ENCODE measurements at regions not wholly inside any gene's neighbourhood (a gene's known extent, or its start where the extent isn't known, plus 50 kb on each side); places are given as distances from the start of the nearest gene placed in this dataset.
A peak's percentile ranks its signal among the peaks of the same experiment; 100 is the strongest.

- Histone ChIP-seq H2BK120ac (ENCODE audit: low read depth, low read length) (no peak overlapping the region), H3K23ac (ENCODE audit: low read length in 2 of 2) (no peak overlapping the region), H4K8ac (ENCODE audit: low read length) (no peak overlapping the region), H3K9me3 (ENCODE audit: control insufficient read depth, low read length) (no peaks in the 10 kb centered on the region), H2BK5ac (ENCODE audit: low read depth, low read length, poor library complexity, severe bottlenecking) (no peak overlapping the region), H3K4me1 (ENCODE audit: control insufficient read depth, insufficient read depth, low read depth, low read length) (no peaks in the 10 kb centered on the region), H2AFZ (ENCODE audit: low read depth, low read length) (no peak overlapping the region), H3K27me3 (ENCODE audit: control insufficient read depth in 1 of 2, insufficient read depth in 1 of 2, low read length in 2 of 2) (no peaks in the 10 kb centered on the region), H2BK12ac (ENCODE audit: low read length in 2 of 2) (no peak overlapping the region), H2BK15ac (ENCODE audit: low read depth, poor library complexity, severe bottlenecking) (no peak overlapping the region), H3K14ac (ENCODE audit: low read length in 2 of 2) (no peak overlapping the region), H3K79me1 (replicated peaks; ENCODE audit: low read length, poor library complexity, severe bottlenecking) (no peaks in the 10 kb centered on the region), H2AK5ac (ENCODE audit: low read length, severe bottlenecking) (no peak overlapping the region), H3K4me2 (ENCODE audit: low read length, poor library complexity, severe bottlenecking) (no peak overlapping the region), H3K27ac (ENCODE audit: low read length, poor library complexity, severe bottlenecking) (no peak overlapping the region), H3K4ac (ENCODE audit: low read depth in 1 of 2, low read length in 2 of 2) (no peak overlapping the region), H3K36me3 (ENCODE audit: control insufficient read depth in 1 of 2, insufficient read depth in 2 of 2, low read depth in 1 of 2, low read length in 2 of 2) (no peaks in the 10 kb centered on the region), H3K18ac (ENCODE audit: low read depth in 1 of 2, low read length in 2 of 2) (no peak overlapping the region), H4K91ac (ENCODE audit: low read length) (no peak overlapping the region), H3K4me3 (ENCODE audit: insufficient read depth in 1 of 2, low read depth in 1 of 2, low read length in 2 of 2) (no peak overlapping the region), H3K9ac (ENCODE audit: low read length) (no peak overlapping the region)
- DNase-seq = peak; percentile 5
- 92% methylated on average over 7 of the region's 7 CpGs for WGBS
Measured at GRCh38 chr10:21020545-21020944, 123.4 kb upstream of the NEBL start.

- Histone ChIP-seq H2BK120ac (ENCODE audit: low read depth, low read length) (no peak overlapping the region), H3K4me2 (ENCODE audit: low read length, poor library complexity, severe bottlenecking) (no peak overlapping the region), H3K36me3 (ENCODE audit: control insufficient read depth in 1 of 2, insufficient read depth in 2 of 2, low read depth in 1 of 2, low read length in 2 of 2) (no peaks in the 10 kb centered on the region), H3K14ac (ENCODE audit: low read length in 2 of 2) (no peak overlapping the region), H3K9ac (ENCODE audit: low read length) (no peak overlapping the region), H2BK5ac (ENCODE audit: low read depth, low read length, poor library complexity, severe bottlenecking) (no peak overlapping the region), H3K9me3 (ENCODE audit: control insufficient read depth, low read length) (no peaks in the 10 kb centered on the region), H3K27ac (ENCODE audit: low read length, poor library complexity, severe bottlenecking) (no peak overlapping the region), H3K27me3 (ENCODE audit: control insufficient read depth in 1 of 2, insufficient read depth in 1 of 2, low read length in 2 of 2) (no peaks in the 10 kb centered on the region), H4K91ac (ENCODE audit: low read length) (no peak overlapping the region), H2BK15ac (ENCODE audit: low read depth, poor library complexity, severe bottlenecking) (no peak overlapping the region), H3K79me1 (replicated peaks; ENCODE audit: low read length, poor library complexity, severe bottlenecking) (no peaks in the 10 kb centered on the region), H2BK12ac (ENCODE audit: low read length in 2 of 2) (no peak overlapping the region), H3K4ac (ENCODE audit: low read depth in 1 of 2, low read length in 2 of 2) (no peak overlapping the region), H3K4me3 (ENCODE audit: insufficient read depth in 1 of 2, low read depth in 1 of 2, low read length in 2 of 2) (no peak overlapping the region), H3K4me1 (ENCODE audit: control insufficient read depth, insufficient read depth, low read depth, low read length) (no peaks in the 10 kb centered on the region), H2AK5ac (ENCODE audit: low read length, severe bottlenecking) (no peak overlapping the region), H3K23ac (ENCODE audit: low read length in 2 of 2) (no peak overlapping the region), H2AFZ (ENCODE audit: low read depth, low read length) (no peak overlapping the region), H3K18ac (ENCODE audit: low read depth in 1 of 2, low read length in 2 of 2) (no peak overlapping the region), H4K8ac (ENCODE audit: low read length) (no peak overlapping the region)
- no peak for DNase-seq
- WGBS = 92% methylated on average over 5 of the region's 6 CpGs
Measured at GRCh38 chr10:21019436-21019835, 122.3 kb upstream of the NEBL start.

- 68% methylated on average over 3 of the region's 4 CpGs for WGBS
- Histone ChIP-seq H3K4me2 (ENCODE audit: low read length, poor library complexity, severe bottlenecking) (no peak overlapping the region), H4K8ac (ENCODE audit: low read length) (no peak overlapping the region), H3K14ac (ENCODE audit: low read length in 2 of 2) (no peak overlapping the region), H3K36me3 (ENCODE audit: control insufficient read depth in 1 of 2, insufficient read depth in 2 of 2, low read depth in 1 of 2, low read length in 2 of 2) (no peaks in the 10 kb centered on the region), H2AK5ac (ENCODE audit: low read length, severe bottlenecking) (no peak overlapping the region), H3K27me3 (ENCODE audit: control insufficient read depth in 1 of 2, insufficient read depth in 1 of 2, low read length in 2 of 2) (peaks cover 0 to 7% of the 10 kb centered on the region in 2 experiments), H3K9me3 (ENCODE audit: control insufficient read depth, low read length) (no peaks in the 10 kb centered on the region), H3K4ac (ENCODE audit: low read depth in 1 of 2, low read length in 2 of 2) (no peak overlapping the region), H3K27ac (ENCODE audit: low read length, poor library complexity, severe bottlenecking) (no peak overlapping the region), H2BK12ac (ENCODE audit: low read length in 2 of 2) (no peak overlapping the region), H3K18ac (ENCODE audit: low read depth in 1 of 2, low read length in 2 of 2) (no peak overlapping the region), H3K9ac (ENCODE audit: low read length) (no peak overlapping the region), H2BK120ac (ENCODE audit: low read depth, low read length) (no peak overlapping the region), H2BK15ac (ENCODE audit: low read depth, poor library complexity, severe bottlenecking) (no peak overlapping the region), H3K4me1 (ENCODE audit: control insufficient read depth, insufficient read depth, low read depth, low read length) (no peaks in the 10 kb centered on the region), H3K79me1 (replicated peaks; ENCODE audit: low read length, poor library complexity, severe bottlenecking) (no peaks in the 10 kb centered on the region), H3K4me3 (ENCODE audit: insufficient read depth in 1 of 2, low read depth in 1 of 2, low read length in 2 of 2) (no peak overlapping the region), H2AFZ (ENCODE audit: low read depth, low read length) (no peak overlapping the region), H2BK5ac (ENCODE audit: low read depth, low read length, poor library complexity, severe bottlenecking) (no peak overlapping the region), H4K91ac (ENCODE audit: low read length) (no peak overlapping the region), H3K23ac (ENCODE audit: low read length in 2 of 2) (no peak overlapping the region)
- no peak for DNase-seq
Measured at GRCh38 chr10:21015851-21016250, 118.7 kb upstream of the NEBL start.

- H3K27ac ChIP-seq (ENCODE audit: low read length, poor library complexity, severe bottlenecking) = no peak overlapping the region
- 97% methylated on average over 3 of the region's 3 CpGs for WGBS
- H2BK120ac ChIP-seq (ENCODE audit: low read depth, low read length) = no peak overlapping the region
- no peaks in the 10 kb centered on the region for H3K9me3 ChIP-seq (ENCODE audit: control insufficient read depth, low read length)
- DNase-seq = no peak
- no peak overlapping the region for H4K91ac ChIP-seq (ENCODE audit: low read length)
- no peak overlapping the region for H2BK15ac ChIP-seq (ENCODE audit: low read depth, poor library complexity, severe bottlenecking)
- no peak overlapping the region for H3K4me3 ChIP-seq (ENCODE audit: insufficient read depth in 1 of 2, low read depth in 1 of 2, low read length in 2 of 2)
- no peak overlapping the region for H2BK12ac ChIP-seq (ENCODE audit: low read length in 2 of 2)
- no peak overlapping the region for H3K4ac ChIP-seq (ENCODE audit: low read depth in 1 of 2, low read length in 2 of 2)
- no peak overlapping the region for H2BK5ac ChIP-seq (ENCODE audit: low read depth, low read length, poor library complexity, severe bottlenecking)
- no peaks in the 10 kb centered on the region for H3K4me1 ChIP-seq (ENCODE audit: control insufficient read depth, insufficient read depth, low read depth, low read length)
- no peak overlapping the region for H3K18ac ChIP-seq (ENCODE audit: low read depth in 1 of 2, low read length in 2 of 2)
- H3K79me1 ChIP-seq (replicated peaks; ENCODE audit: low read length, poor library complexity, severe bottlenecking) = no peaks in the 10 kb centered on the region
- no peak overlapping the region for H3K23ac ChIP-seq (ENCODE audit: low read length in 2 of 2)
- no peak overlapping the region for H4K8ac ChIP-seq (ENCODE audit: low read length)
- no peak overlapping the region for H3K9ac ChIP-seq (ENCODE audit: low read length)
- H2AK5ac ChIP-seq (ENCODE audit: low read length, severe bottlenecking) = no peak overlapping the region
- H2AFZ ChIP-seq (ENCODE audit: low read depth, low read length) = no peak overlapping the region
- H3K4me2 ChIP-seq (ENCODE audit: low read length, poor library complexity, severe bottlenecking) = no peak overlapping the region
- peaks cover 0 to 7% of the 10 kb centered on the region in 2 experiments for H3K27me3 ChIP-seq (ENCODE audit: control insufficient read depth in 1 of 2, insufficient read depth in 1 of 2, low read length in 2 of 2)
- no peak overlapping the region for H3K14ac ChIP-seq (ENCODE audit: low read length in 2 of 2)
- no peaks in the 10 kb centered on the region for H3K36me3 ChIP-seq (ENCODE audit: control insufficient read depth in 1 of 2, insufficient read depth in 2 of 2, low read depth in 1 of 2, low read length in 2 of 2)
Measured at GRCh38 chr10:21014141-21014540, 117.0 kb upstream of the NEBL start.
